Calu3 (cell line): ENCODE measurements at regions not wholly inside any gene's neighbourhood (a gene's known extent, or its start where the extent isn't known, plus 50 kb on each side); places are given as distances from the start of the nearest gene placed in this dataset.

Experiments
- BruUV-seq: library from RNA; stranded (reverse); fragments of 400-500 nt; replicated peaks from 2 replicates; lab custom pipeline; 2021; lab: Mats Ljungman, UMichigan
- CTCF ChIA-PET: fragments of 300-600 bp; sonication (Branson Sonifier 250); formaldehyde crosslinking; loops from one replicate; lab custom pipeline; 2022; ENCODE audit warnings: antibody characterized with exemption; lab: Charles Lee
- DNase-seq: peaks from one replicate; pipeline ENCODE4 v3.0.0; 2022
- H3K27ac Mint-ChIP-seq: one replicate; pipeline ENCODE4 v1.8.0; 2022; ENCODE audit warnings: mixed read lengths; ENCODE audit not compliant: unreplicated experiment
- H3K27me3 Mint-ChIP-seq: one replicate; pipeline ENCODE4 v1.8.0; 2022; ENCODE audit warnings: mixed read lengths; ENCODE audit not compliant: unreplicated experiment
- H3K36me3 Mint-ChIP-seq: one replicate; pipeline ENCODE4 v1.8.0; 2022; ENCODE audit warnings: mild to moderate bottlenecking, moderate library complexity, mixed read lengths; ENCODE audit not compliant: insufficient read depth, unreplicated experiment
- H3K4me1 Mint-ChIP-seq: one replicate; pipeline ENCODE4 v1.8.0; 2022; ENCODE audit warnings: mild to moderate bottlenecking, low read depth, mixed read lengths; ENCODE audit not compliant: unreplicated experiment
- H3K4me3 Mint-ChIP-seq: one replicate; pipeline ENCODE4 v1.8.0; 2022; ENCODE audit warnings: mild to moderate bottlenecking, low read depth, moderate library complexity, mixed read lengths; ENCODE audit not compliant: unreplicated experiment
- H3K9me3 Mint-ChIP-seq: one replicate; pipeline ENCODE4 v1.8.0; 2022; ENCODE audit warnings: low read depth, mixed read lengths; ENCODE audit not compliant: unreplicated experiment
- CTCF ChIP-seq: fragments of 200-600 bp; IDR thresholded peaks from one replicate; pipeline ENCODE4 v1.8.0; 2022; ENCODE audit warnings: antibody characterized with exemption; ENCODE audit not compliant: unreplicated experiment
- intact Hi-C: fragments of 100-400 bp; cut with micrococcal nuclease; formaldehyde crosslinking; loops from one replicate; pipeline ENCODE4 v1.10.0; 2022; ENCODE audit not compliant: unreplicated experiment

DNA sequence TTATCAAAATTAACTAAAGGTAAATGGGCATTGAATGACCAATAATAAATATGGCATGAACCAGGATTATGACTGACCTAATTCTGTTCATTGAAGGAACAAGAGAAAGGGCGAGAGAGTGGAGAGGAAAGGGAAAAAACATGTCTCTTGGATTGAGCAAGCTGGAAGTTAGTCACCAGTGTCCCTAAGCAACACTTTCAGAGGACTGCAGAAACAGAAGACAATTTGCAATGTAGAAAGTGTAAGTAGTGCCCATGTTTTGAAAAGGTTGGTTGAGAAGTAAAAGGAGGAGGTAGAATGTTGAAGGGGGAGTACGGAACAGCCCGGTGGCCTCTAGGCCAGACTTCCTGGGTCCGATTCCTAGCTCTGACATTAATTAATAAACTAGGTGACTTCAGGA is 94.6 kb downstream of the FAS start:
- BruUV-seq: no TSS peak
- DNase-seq: no peak
- no peak for TF ChIP-seq CTCF
- H3K4me3 Mint-ChIP-seq: no peak overlapping the region
- H3K27me3 Mint-ChIP-seq: no peaks in the 10 kb centered on the region
- H3K27ac Mint-ChIP-seq: no peak overlapping the region
- no peaks in the 10 kb centered on the region for H3K36me3 Mint-ChIP-seq
- H3K9me3 Mint-ChIP-seq: no peaks in the 10 kb centered on the region
- CTCF ChIA-PET: interaction anchor here (1.1 kb wide), 1 partner anchor 11 kb away, joined by 3 read pairs; no protein-coding TSS in a partner anchor
- intact Hi-C loops: no loop called here
- H3K4me1 Mint-ChIP-seq: no peaks in the 10 kb centered on the region

DNA sequence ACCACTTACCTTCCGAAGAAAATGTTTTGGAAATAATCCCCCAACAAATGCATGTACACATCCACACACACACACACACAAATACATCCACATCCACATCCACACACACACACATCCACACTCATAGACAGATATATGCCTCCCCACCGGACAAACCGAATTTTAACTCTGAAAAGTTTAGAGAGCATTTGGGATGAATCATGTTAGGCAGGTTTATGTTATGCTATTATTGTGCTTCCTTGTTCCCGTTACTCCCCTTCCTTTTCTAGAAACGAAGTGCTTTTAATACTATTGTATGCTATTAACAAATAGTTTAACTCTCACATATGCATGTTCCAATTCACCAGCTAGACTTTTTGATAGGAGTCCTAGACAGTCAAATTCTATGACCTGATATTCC is 91.5 kb downstream of the FAS start:
- intact Hi-C loops: no loop called here

GRCh38 chr10:89080660-89081059 is 90.1 kb downstream of the FAS start:
- TF ChIP-seq CTCF: no peak
- Mint-ChIP-seq H3K4me1 (no peaks in the 10 kb centered on the region), H3K9me3 (no peaks in the 10 kb centered on the region), H3K36me3 (no peaks in the 10 kb centered on the region), H3K27ac (no peak overlapping the region), H3K27me3 (no peaks in the 10 kb centered on the region), H3K4me3 (no peak overlapping the region)
- CTCF ChIA-PET: no interaction called here
- DNase-seq: no peak
- intact Hi-C loops: no loop called here
- no TSS peak for BruUV-seq

More for the DNA sequence above, 91.5 kb downstream of the FAS start:
- no peak for TF ChIP-seq CTCF
- H3K36me3 Mint-ChIP-seq: no peaks in the 10 kb centered on the region
- no TSS peak for BruUV-seq
- CTCF ChIA-PET: no interaction called here
- no peak for DNase-seq
- no peaks in the 10 kb centered on the region for H3K4me1 Mint-ChIP-seq
- no peak overlapping the region for H3K27ac Mint-ChIP-seq
- no peak overlapping the region for H3K4me3 Mint-ChIP-seq
- no peaks in the 10 kb centered on the region for H3K27me3 Mint-ChIP-seq
- H3K9me3 Mint-ChIP-seq: no peaks in the 10 kb centered on the region

- H3K27me3 Mint-ChIP-seq: no peaks in the 10 kb centered on the region
Observed at GRCh38 chr10:89079961-89080360, 89.4 kb downstream of the FAS start.

More at GRCh38 chr10:89079961-89080360, 89.4 kb downstream of the FAS start:
- intact Hi-C loops: no loop called here
- no peaks in the 10 kb centered on the region for H3K9me3 Mint-ChIP-seq
- DNase-seq: no peak
- BruUV-seq: no TSS peak
- TF ChIP-seq CTCF: no peak
- H3K4me1 Mint-ChIP-seq: no peaks in the 10 kb centered on the region
- H3K27ac Mint-ChIP-seq: no peak overlapping the region
- H3K4me3 Mint-ChIP-seq: no peak overlapping the region
- H3K36me3 Mint-ChIP-seq: no peaks in the 10 kb centered on the region
- CTCF ChIA-PET: no interaction called here
